Keratinocyte (primary cell): ENCODE measurements at regions not wholly inside any gene's neighbourhood (a gene's known extent, or its start where the extent isn't known, plus 50 kb on each side); places are given as distances from the start of the nearest gene placed in this dataset.

Experiments
- EZH2 ChIP-seq: IDR thresholded peaks from one replicate; pipeline ENCODE4 v1.6.1; 2012; ENCODE audit warnings: inconsistent platforms, mild to moderate bottlenecking, low read length, moderate library complexity
- TF ChIP-seq, protein P1 (sequence below), 3 experiments: IDR thresholded peaks in 1 of 3; conservative IDR thresholded peaks in 1 of 3; optimal IDR thresholded peaks in 1 of 3; 2 replicates in 2 of 3; 3 replicates in 1 of 3; pipeline versions ENCODE3 to v1.5.1; 2011; ENCODE audit warnings: low read length in 3 of 3, mild to moderate bottlenecking in 3 of 3, moderate library complexity in 2 of 3, control low read depth in 1 of 3, inconsistent platforms in 1 of 3; ENCODE audit not compliant: insufficient read depth in 2 of 3; ENCODE audit errors: extremely low read depth in 1 of 3

DNA sequence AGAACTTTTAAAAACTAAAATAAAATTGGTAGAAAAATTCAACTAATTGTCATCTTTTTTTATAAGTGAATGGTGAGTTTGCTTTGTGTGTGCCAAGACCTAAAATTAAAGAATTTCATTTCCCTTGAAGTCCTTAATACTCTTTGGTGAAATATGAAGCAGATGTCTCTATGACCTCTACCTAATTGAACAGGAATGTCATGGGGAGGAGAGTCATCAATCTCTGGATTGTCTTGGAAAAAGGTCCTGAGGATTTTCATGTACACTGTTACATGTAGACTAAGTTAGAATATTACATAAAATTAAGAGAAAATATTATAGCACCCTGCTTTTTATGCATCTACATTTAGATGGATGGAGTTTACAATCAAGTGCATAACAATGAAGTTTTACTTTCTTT lies 177.9 kb upstream of the LRP1B start:
- TF ChIP-seq, protein P1, sequence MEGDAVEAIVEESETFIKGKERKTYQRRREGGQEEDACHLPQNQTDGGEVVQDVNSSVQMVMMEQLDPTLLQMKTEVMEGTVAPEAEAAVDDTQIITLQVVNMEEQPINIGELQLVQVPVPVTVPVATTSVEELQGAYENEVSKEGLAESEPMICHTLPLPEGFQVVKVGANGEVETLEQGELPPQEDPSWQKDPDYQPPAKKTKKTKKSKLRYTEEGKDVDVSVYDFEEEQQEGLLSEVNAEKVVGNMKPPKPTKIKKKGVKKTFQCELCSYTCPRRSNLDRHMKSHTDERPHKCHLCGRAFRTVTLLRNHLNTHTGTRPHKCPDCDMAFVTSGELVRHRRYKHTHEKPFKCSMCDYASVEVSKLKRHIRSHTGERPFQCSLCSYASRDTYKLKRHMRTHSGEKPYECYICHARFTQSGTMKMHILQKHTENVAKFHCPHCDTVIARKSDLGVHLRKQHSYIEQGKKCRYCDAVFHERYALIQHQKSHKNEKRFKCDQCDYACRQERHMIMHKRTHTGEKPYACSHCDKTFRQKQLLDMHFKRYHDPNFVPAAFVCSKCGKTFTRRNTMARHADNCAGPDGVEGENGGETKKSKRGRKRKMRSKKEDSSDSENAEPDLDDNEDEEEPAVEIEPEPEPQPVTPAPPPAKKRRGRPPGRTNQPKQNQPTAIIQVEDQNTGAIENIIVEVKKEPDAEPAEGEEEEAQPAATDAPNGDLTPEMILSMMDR (optimal IDR thresholded peaks at IDR 0.05 in 1 of 3, IDR thresholded peaks at IDR 0.05 in 1 of 3, conservative IDR thresholded peaks at IDR 0.05 in 1 of 3; ENCODE audit: extremely low read depth in 1 of 3, insufficient read depth in 2 of 3, low read length in 3 of 3), result no peak
- TF ChIP-seq EZH2, result no peak
